Osteocyte (in vitro differentiated cells): ENCODE measurements at regions not wholly inside any gene's neighbourhood (a gene's known extent, or its start where the extent isn't known, plus 50 kb on each side); places are given as distances from the start of the nearest gene placed in this dataset.
A peak's percentile ranks its signal among the peaks of the same experiment; 100 is the strongest.

Experiments
- DNase-seq: peaks from one replicate; pipeline ENCODE4 v3.0.0; 2021; ENCODE audit warnings: mixed read lengths; ENCODE audit not compliant: unreplicated experiment; ENCODE audit errors: extremely low spot score
- H3K27ac Mint-ChIP-seq: one replicate; pipeline ENCODE4 v1.8.0; 2021; ENCODE audit warnings: mild to moderate bottlenecking, mixed read lengths; ENCODE audit not compliant: unreplicated experiment
- H3K27me3 Mint-ChIP-seq: one replicate; pipeline ENCODE4 v1.8.0; 2021; ENCODE audit warnings: mixed read lengths; ENCODE audit not compliant: unreplicated experiment
- H3K36me3 Mint-ChIP-seq: one replicate; pipeline ENCODE4 v1.8.0; 2021; ENCODE audit warnings: mixed read lengths; ENCODE audit not compliant: unreplicated experiment
- H3K4me1 Mint-ChIP-seq: one replicate; pipeline ENCODE4 v1.8.0; 2021; ENCODE audit warnings: mixed read lengths; ENCODE audit not compliant: unreplicated experiment
- H3K4me3 Mint-ChIP-seq: one replicate; pipeline ENCODE4 v1.8.0; 2021; ENCODE audit warnings: mild to moderate bottlenecking, moderate library complexity, mixed read lengths; ENCODE audit not compliant: unreplicated experiment
- H3K9me3 Mint-ChIP-seq: one replicate; pipeline ENCODE4 v1.8.0; 2021; ENCODE audit warnings: mixed read lengths; ENCODE audit not compliant: unreplicated experiment
- CTCF ChIP-seq: fragments of 200-600 bp; sonication (generic); IDR thresholded peaks from 2 replicates; pipeline ENCODE4 v1.5.0; 2021; ENCODE audit warnings: antibody characterized with exemption, mild to moderate bottlenecking, moderate library complexity

GRCh38 chr13:111007209-111007608 lies 92.3 kb upstream of the ANKRD10 start:
- DNase-seq: no peak
- H3K36me3 Mint-ChIP-seq: no peaks in the 10 kb centered on the region
- TF ChIP-seq CTCF: no peak
- peak overlapping the region; percentile 98 for H3K27ac Mint-ChIP-seq
- H3K27me3 Mint-ChIP-seq: peaks cover 2% of the 10 kb centered on the region
- peaks cover 3% of the 10 kb centered on the region for H3K9me3 Mint-ChIP-seq
- peak overlapping the region; percentile 8 for H3K4me3 Mint-ChIP-seq
- peaks cover 30% of the 10 kb centered on the region for H3K4me1 Mint-ChIP-seq

GRCh38 chr13:111006506-111007031 lies 91.7 kb upstream of the ANKRD10 start:
- no peak for DNase-seq
- Mint-ChIP-seq H3K36me3 (no peaks in the 10 kb centered on the region), H3K4me3 (no peak overlapping the region), H3K27me3 (peaks cover 2% of the 10 kb centered on the region), H3K4me1 (peaks cover 30% of the 10 kb centered on the region), H3K9me3 (peaks cover 3% of the 10 kb centered on the region), H3K27ac (peak overlapping the region; percentile 98)
- TF ChIP-seq CTCF: no peak

- Mint-ChIP-seq H3K36me3 (no peaks in the 10 kb centered on the region), H3K27ac (peak overlapping the region; percentile 98), H3K4me3 (no peak overlapping the region), H3K9me3 (peaks cover 3% of the 10 kb centered on the region), H3K27me3 (peaks cover 2% of the 10 kb centered on the region), H3K4me1 (peaks cover 30% of the 10 kb centered on the region)
- TF ChIP-seq CTCF: no peak
- no peak for DNase-seq
Measured at GRCh38 chr13:111005808-111006505, 91.1 kb upstream of the ANKRD10 start.

- no peaks in the 10 kb centered on the region for H3K36me3 Mint-ChIP-seq
- no peak for TF ChIP-seq CTCF
- no peak for DNase-seq
- H3K27me3 Mint-ChIP-seq: no peaks in the 10 kb centered on the region
- no peak overlapping the region for H3K4me3 Mint-ChIP-seq
- H3K4me1 Mint-ChIP-seq: peaks cover 30% of the 10 kb centered on the region
- H3K9me3 Mint-ChIP-seq: peaks cover 3% of the 10 kb centered on the region
- H3K27ac Mint-ChIP-seq: peak overlapping the region; percentile 98
Measured at GRCh38 chr13:111005364-111005763, 90.5 kb upstream of the ANKRD10 start.

- Mint-ChIP-seq H3K4me1 (peaks cover 30% of the 10 kb centered on the region), H3K9me3 (peaks cover 3% of the 10 kb centered on the region), H3K27me3 (no peaks in the 10 kb centered on the region), H3K4me3 (no peak overlapping the region), H3K27ac (no peak overlapping the region), H3K36me3 (no peaks in the 10 kb centered on the region)
- DNase-seq: no peak
- TF ChIP-seq CTCF: no peak
Measured at GRCh38 chr13:111004444-111004843, 89.6 kb upstream of the ANKRD10 start.
